HG02884 (cell line): ENCODE measurements at regions not wholly inside any gene's neighbourhood (a gene's known extent, or its start where the extent isn't known, plus 50 kb on each side); places are given as distances from the start of the nearest gene placed in this dataset.
"Not testable (repeated sequence)": the region's sequence is repeated elsewhere in the genome, so short reads cannot be mapped to it uniquely, and the experiment has no call there.

Experiments used
- ATAC-seq: cut with Tn5 transposase; IDR thresholded peaks from one replicate; pipeline ENCODE4 v1.9.1; 2021; ENCODE audit warnings: mild to moderate bottlenecking, moderate library complexity; ENCODE audit not compliant: unreplicated experiment

DNA sequence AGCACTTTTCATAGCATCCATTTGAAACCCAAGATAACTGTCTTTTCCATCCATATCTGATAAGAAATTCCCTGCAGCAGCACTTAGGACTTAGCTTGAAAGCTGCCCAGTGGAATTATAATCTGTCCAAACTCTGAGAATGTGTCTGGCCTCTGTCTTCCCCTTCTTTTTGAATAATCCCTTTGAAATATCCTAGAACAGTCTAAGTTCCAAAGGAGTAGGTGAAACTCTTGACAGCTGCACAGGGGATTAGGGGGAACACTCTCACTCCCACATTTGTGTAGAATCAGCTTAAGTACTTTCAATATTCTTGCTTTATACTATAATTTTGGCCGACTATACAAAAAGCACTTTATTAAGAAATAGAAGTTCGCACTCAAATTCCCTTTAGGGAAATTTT lies 157.7 kb downstream of the PAPSS1 start:
- ATAC-seq, result no peak

DNA sequence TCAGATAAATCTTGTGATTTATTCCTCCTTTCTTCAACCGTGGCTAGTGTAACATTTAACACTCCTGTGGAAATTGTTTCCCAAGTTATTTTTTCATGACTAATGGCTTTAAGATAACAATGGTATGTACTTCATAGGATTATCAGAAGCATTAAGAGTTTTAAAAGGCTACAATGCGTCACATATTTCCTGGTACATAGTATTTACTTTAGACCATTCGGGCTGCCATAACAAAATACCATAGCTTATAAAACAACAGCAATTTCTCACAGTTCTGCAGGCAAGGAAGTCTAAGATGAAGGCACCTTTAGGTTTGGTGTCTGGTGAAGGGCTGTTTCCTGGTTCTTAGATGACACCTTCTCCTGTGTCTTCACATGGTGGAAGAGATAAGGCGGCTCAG lies 158.6 kb downstream of the PAPSS1 start:
- no peak for ATAC-seq

DNA sequence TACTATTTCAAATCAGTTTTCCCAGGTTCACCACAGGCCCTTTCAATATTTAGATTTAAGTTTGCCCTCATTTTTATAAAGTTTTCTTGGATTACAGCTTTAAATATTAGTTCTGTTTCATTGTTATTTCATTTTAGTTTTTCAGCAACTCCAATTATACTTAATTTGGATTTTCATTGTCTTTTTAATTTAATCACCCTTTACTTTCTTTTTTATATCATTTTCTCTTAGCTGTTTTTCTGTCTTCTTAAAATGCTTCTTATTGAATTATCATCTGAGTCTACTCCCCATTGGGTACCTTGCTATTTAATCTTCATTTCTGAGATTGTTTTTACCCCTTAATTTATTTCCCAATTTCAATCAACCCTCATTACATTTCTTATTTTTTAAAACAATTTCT lies 160.4 kb downstream of the PAPSS1 start:
- ATAC-seq, result no peak

DNA sequence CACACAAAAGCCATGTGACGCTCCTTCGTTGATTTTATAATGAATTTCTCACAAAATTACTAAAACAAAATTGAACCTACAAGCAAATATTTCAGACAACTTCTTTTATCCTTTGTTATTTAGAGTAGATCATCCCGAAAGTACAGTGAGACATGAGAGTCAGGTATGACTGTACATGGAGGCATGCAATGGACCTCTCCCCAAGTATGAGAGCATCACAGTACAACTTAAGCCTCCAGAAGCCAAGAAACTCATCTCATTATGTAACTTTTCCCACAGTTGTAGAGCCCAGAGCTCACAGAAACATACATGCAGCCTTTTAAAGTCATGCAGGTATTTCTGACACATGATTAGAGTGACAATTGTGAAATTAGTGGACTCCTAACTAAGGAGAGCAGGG lies 167.7 kb downstream of the PAPSS1 start:
- ATAC-seq, result no peak

DNA sequence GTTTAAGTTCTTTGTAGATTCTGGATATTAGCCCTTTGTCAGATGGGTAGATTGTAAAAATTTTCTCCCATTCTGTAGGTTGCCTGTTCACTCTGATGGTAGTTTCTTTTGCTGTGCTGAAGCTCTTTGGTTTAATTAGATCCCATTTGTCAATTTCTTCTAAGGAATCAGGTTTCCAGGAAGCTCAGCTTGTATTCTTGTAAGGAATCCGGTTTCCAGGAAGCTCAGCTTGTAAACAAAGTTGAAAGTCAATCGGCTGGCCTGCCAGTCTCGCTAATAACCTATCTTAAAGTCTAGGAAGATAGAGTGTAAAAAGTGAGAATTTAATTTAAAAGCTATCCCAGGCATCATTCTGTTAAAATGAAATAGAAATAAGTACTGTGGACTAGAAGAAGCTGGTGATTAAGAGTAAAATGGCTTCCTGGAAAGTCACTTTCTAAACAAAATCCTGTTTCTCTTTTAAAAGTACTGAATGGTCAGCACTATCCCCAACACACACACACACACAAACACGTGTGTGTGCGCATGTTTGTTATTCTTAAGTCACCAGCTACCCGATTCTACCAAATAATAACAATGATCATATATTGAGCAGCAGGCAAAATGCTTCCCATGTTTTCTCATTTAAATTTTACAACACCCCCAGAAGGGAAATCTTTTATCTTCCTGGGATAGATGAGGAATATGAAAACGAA lies 171.7 kb downstream of the PAPSS1 start:
- no peak for ATAC-seq

DNA sequence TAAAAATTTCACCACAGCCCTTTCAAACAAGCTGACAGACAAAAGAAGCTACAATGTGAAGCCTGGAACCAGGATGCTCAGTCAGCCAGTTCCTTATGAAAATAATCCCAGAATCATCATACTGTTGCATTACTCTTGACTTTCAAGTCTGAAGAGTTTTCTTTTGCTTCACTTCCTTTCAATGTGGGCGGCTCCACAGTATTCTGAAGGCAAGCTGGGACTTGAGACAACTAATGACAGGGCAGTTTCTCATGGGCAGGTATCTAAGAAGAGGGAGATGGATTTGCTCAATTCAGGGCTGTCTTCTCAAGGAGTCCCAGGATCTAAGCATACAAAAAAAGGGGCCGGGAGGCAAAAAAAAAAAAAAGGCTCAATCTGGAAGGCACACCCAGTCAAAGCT lies 173.4 kb downstream of the PAPSS1 start:
- no peak for ATAC-seq

DNA sequence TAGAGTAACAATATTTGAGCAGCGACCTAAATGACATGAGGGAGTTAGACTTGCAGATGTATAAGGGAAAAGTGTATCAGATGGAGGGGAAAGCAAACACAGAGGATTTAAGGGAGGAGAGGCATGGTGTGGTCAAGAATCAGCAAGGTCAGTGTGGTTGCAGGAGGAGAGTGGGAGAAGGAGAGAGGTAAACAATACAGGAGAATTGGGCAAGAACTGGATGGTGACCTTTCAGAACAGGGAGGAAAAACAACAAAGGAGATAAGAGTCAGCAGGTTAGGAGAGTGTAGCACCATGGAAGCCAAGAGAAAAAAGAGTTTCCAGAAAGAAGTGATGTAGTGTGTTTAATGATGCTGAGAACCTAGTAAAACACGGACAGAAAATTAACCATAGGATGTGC lies 178.5 kb downstream of the PAPSS1 start:
- ATAC-seq, result no peak

DNA sequence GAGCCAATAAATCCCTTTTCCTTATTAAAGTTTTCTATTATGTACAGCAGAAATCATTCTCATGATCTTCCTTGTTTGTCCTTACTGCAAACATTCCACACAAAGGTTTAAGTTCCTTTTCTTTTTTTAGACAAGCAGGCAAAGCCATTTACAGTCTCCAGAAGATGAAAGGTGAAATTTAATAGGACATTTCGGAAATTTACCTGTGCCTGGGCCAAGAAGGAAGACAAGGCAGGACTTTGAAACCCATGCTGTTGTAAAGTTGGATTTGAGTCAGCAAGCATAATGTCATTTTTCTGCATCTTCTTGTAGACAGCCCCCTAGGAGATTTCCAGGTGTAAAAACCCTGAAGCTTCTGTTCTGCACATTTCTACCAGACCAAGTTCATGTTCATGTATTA lies 188.1 kb downstream of the PAPSS1 start:
- no peak for ATAC-seq

DNA sequence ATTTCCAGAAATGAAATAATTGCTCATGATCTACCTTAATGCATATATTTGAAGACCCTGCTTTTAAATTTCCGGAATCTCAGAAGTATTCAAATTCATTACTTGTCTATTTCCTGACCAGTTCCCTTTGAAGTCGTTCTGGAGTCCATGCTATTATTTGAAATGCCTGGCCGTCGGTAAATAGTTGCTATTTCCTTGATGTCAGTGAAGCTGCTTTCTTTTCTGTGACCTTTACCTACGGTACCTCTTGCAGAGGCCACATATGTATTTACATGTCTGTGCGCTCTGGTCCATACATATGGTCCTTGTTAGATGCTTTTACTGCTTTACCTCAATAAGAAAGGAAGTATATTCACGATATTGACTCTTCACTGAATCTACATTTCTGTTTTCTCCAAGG lies 199.7 kb downstream of the PAPSS1 start:
- no peak for ATAC-seq

DNA sequence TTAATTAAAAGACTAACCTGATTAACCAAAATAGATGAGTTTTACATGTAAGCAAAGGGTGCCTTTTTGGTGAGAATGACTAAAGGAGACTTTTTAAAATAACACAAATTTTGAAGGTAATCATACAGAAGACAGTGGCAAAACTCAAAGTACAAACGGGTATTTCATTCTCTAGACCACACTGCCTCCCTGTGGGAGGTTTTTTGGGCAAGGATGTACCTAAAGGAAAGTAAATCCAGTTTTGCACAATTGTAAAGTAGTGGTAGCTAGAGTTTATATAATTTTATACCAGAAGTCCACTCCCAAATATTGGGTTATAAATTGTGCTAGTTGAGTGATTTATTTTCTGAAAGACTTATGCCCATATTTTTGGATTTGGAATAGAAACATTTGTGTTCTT lies 201.0 kb downstream of the PAPSS1 start:
- no peak for ATAC-seq

DNA sequence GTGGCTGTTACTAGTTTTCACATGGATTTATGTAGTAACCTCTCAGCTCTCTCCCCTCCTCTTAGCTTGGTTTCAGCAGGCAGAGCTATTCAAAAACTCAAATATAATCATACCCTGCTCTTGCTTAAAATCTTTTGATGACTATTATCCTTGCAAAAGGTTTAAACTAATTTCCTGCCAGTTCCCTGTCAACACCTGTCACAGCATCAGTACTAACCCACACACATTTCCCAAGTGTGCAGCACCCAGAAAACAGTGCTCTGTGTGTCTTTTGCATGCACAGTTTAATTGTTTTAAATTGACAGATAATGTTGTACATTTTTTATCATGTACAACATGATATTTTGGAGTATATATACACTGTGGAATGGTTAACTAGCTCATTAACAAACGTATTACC lies 202.0 kb downstream of the PAPSS1 start:
- no peak for ATAC-seq

DNA sequence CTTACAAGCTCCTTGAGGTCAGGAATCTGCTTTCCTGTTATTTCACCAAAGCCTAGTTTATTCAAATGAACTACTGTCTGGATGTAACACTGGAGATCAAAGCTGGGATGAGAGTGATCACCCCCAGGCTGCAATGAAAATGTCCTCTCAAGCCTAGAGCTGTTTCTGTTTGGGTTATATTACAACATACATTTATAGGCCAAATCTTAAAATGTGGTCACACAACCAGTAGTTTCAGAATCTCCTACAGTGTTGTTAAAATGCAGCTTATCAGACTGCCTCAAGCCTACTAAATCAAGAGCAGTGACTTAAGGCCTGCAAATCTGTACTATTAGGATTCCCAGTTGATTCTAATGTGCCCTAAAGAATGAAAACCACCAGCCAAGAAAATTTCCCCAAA lies 207.5 kb downstream of the PAPSS1 start:
- ATAC-seq, result no peak

DNA sequence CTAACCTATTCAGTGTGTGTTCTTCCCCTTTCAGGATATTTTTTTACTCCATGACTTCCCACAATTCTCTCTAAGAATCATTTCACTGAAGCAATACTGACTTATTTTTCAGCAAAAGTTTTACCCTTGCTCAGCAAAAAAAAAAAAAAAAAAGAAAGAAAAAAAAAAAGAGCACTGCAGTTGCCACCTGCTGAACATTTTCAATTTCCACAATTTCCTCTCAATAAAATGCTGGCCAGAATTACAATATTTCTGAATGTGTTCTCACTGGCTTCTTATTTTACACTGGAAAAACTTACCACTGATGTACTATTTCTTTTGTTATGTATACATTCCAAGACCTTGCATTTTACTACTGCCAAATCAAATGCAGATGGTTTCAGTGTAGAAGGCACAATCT lies 210.4 kb downstream of the PAPSS1 start:
- no peak for ATAC-seq

DNA sequence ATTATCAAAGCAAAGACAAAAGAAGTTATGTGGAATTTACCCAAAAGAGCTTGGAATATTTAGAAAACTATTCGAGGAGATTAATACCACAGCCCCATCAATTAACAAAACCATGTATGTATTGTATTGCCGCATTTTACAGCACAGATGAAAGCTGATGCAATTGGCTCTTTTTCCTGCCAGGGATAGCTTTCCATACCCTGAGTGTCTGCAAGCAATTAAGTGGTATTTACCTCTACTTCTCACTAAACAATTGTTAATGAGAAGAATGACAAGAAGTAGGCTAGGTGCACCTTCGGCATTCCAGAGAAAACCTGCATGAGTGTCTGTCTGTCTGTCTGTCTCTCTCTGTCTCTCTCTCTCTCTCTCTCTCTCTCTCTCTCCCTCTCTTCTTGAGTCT lies 219.5 kb downstream of the PAPSS1 start:
- no peak for ATAC-seq

DNA sequence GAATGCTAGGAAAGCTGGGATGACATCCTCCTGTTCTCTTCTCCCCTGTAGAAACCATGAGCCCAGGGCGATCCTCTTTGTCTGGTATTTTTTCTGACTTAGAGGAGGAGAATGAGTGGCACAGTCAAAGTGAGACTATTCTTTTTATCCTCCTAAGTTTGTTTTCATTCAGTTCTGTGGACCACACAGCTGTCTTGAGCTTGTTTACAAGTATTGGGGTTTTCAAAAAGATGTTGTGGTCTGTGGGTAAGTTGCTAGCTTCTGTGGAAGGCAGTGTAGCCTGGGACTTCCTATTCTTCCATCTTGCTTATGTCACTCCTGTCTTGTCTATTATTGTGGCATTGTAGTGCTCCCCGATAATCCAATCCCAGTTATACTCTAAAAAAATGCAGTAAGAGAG lies 223.0 kb downstream of the PAPSS1 start:
- ATAC-seq, result peak; percentile 43

DNA sequence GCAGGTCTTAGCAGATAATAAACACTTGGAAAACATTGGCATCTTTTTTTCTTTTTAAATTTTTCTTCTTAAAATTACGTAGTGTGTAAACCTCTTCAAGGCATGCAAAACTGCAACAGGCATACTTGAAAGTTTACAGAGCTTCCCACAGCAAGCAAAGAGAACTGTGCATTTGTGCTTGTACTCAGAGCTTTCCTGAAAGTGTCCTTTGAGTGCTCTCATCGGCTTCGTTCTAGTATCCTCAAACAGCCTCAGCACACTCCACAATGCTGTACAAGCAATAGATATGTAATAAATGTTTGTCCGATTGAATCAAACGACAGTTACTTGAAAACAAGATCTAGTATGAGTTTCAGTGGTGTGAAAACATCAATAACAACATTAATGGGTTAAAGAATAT lies 227.5 kb downstream of the PAPSS1 start:
- no peak for ATAC-seq

DNA sequence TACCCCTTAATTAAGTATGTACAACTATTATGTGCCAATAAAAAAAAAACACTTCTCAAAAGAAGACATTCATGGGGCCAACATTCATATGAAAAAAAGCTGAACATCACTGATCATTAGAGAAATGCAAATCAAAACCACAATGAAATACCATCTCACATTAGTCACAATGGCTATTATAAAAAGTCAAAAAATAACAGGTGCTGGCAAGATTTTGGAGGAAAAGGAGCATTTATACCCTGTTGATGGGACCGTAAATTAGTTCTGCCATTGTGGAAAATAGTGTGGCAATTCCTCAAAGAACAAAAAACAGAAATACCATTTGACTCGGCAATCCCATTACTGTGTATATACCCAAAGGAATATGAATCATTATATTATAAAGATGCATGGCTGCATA lies 229.9 kb downstream of the PAPSS1 start:
- no peak for ATAC-seq

DNA sequence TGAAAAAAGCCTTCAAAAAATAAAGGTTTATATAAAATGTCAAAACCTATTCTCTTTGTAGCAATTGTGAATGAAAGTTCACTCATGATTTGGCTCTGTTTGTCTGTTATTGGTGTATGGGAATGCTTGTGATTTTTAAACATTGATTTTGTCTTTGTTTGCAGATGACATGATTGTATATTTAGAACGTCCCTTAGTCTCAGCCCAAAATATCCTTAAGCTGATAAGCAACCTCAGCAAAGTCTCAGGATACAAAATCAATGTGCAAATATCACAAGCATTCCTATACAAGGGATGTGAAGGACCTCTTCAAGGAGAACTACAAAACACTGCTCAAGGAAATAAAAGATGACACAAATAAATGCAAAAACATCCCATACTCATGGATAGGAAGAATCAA lies 236.4 kb downstream of the PAPSS1 start:
- ATAC-seq, result not testable (repeated sequence)

DNA sequence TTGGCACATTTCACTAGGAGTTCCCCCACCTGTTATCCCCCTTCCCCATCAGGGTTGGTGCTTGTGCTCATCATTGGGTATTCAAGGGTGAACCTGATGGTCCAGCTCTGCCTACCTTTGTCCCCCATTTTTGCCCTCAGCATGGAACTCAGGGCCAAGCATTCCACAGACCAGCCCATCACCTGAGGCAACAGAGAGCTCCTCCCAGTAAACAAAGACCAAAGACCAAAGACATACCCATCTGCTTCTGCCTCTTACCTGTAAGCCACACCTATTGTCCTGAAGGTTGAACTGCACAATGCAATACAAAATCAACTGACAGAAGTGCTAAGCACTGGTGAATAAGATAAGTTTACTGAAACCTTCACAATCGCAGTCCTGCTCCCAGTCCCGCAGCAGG lies 237.5 kb downstream of the PAPSS1 start:
- no peak for ATAC-seq

DNA sequence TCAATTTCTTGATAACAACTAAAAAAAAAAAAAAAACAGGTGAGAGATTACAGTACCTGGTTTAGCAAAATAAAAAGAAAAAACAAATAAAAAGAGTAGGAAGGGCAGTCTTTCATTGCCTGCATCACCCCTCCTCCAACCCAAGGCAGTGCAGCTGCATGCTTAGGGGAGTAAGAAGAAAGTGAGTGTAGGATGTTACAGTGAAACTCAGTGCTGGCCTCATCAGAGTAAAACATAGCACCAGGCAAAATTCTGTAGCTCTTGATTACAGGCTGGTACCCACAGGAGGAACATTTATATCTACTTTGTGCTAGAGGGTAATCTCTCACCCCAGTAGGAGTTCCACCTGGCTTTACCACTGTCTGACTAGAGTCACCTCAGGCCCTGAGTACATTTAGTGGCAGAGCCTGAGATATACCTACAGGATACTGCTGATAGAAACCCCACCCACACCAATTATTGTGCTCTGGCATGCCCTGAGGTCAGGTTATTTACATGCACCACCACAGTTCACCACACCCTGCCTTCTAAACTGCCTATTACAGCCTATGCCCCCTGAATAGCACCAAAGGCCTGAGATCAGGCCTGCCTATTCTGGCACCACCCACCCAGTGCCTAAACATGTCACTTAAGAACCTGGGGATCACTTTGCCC lies 241.6 kb downstream of the PAPSS1 start:
- no peak for ATAC-seq

DNA sequence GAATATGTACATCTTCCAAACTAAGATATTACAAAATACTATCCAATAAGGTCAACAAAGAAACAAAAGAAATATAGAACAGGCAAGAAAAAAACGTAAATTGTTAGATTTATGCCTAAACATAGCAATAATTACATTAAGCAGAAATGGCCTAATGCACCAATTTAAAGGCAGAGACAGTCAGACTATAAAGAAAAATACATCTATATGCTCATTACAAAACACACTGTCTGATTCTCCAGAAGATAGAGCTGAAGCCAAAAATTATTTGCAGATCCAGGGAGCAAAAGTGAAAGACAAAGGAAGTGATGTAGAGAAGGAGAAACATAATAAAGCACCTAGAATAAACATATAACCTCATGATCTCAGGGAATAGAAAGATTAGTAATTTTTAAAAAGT lies 246.9 kb downstream of the PAPSS1 start:
- ATAC-seq, result no peak

DNA sequence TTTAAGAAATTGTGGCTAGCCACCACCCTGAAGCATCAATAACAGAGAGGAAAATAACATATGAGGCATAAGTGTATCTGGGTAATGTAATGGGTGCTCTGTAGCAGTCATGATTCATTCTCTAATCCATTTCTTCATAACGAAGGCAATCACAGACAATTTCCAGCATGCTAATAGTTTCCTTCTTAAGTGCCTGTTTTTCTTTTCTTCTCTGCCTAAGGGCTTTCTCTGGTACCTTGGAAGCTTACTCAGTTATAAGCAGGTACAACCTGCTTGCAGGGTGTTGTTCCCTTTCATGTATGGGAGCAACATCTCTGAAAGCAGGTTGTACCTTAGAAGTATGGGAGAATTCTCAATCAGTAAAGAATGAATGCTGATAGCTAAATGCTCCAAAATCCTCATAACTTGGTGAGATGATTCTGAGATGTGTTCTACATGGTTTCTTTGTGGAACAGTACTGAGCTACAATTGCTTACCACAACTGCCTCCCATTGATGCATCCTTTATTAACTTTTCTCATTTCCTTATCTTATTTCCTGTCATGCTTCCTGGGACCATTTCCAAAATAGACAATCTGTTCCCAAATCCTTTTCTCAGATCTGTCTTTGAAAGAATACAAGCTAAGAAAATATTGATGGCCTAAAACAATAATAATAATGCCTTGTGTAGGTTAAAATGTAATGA lies 247.6 kb downstream of the PAPSS1 start:
- no peak for ATAC-seq
